ENCODE measurements at regions not wholly inside any gene's neighbourhood (a gene's known extent, or its start where the extent isn't known, plus 50 kb on each side); places are given as distances from the start of the nearest gene placed in this dataset.

DNA sequence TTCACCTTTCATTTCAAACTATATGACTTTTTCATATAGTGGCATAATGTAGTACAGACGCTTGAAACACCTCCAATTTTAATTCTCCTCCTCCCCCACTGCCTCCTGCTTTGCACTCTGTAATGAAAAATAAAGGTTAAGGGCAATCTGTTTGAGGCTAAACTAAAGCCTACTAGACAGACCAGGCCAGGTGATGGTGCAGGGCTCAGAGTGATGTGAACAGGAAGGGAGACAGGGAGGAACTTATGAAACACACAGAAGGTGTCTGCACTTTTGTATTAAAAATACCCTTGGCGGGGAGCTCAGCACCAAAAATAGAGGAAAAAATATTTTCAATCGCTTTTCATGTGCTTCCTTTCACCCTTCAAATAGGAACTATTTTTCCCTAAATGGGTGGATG is 415.4 kb downstream of the LMO4 start:
- Histone ChIP-seq H3K9ac (ENCODE audit: low read length in 3 of 3) (no peak overlapping the region), H3K4me1 (ENCODE audit: control insufficient read depth in 2 of 3, insufficient read depth in 2 of 3, low read depth in 1 of 3, low read length in 3 of 3) (peaks cover 0 to 4% (median 0%) of the 10 kb centered on the region in 3 donors), H3K9me3 (ENCODE audit: control insufficient read depth in 2 of 3, insufficient read depth in 1 of 3, low read length in 3 of 3) (no peaks in the 10 kb centered on the region), H3K36me3 (ENCODE audit: control insufficient read depth in 2 of 3, insufficient read depth in 3 of 3, low read length in 3 of 3) (no peaks in the 10 kb centered on the region), H3K4me3 (ENCODE audit: low read length in 3 of 3) (no peak overlapping the region), H3K27ac (ENCODE audit: low read depth in 2 of 2, low read length in 2 of 2) (no peak overlapping the region), H3K27me3 (ENCODE audit: control insufficient read depth, insufficient read depth, low read length) (no peaks in the 10 kb centered on the region)
- DNase-seq = no peak
- TF ChIP-seq, protein P1, sequence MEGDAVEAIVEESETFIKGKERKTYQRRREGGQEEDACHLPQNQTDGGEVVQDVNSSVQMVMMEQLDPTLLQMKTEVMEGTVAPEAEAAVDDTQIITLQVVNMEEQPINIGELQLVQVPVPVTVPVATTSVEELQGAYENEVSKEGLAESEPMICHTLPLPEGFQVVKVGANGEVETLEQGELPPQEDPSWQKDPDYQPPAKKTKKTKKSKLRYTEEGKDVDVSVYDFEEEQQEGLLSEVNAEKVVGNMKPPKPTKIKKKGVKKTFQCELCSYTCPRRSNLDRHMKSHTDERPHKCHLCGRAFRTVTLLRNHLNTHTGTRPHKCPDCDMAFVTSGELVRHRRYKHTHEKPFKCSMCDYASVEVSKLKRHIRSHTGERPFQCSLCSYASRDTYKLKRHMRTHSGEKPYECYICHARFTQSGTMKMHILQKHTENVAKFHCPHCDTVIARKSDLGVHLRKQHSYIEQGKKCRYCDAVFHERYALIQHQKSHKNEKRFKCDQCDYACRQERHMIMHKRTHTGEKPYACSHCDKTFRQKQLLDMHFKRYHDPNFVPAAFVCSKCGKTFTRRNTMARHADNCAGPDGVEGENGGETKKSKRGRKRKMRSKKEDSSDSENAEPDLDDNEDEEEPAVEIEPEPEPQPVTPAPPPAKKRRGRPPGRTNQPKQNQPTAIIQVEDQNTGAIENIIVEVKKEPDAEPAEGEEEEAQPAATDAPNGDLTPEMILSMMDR (IDR thresholded peaks at IDR 0.05; ENCODE audit: borderline replicate concordance, extremely low read depth, insufficient read depth) = no peak
- intact Hi-C loops (cut with DNase I) = no loop called here
- no peak for FAIRE-seq

DNA sequence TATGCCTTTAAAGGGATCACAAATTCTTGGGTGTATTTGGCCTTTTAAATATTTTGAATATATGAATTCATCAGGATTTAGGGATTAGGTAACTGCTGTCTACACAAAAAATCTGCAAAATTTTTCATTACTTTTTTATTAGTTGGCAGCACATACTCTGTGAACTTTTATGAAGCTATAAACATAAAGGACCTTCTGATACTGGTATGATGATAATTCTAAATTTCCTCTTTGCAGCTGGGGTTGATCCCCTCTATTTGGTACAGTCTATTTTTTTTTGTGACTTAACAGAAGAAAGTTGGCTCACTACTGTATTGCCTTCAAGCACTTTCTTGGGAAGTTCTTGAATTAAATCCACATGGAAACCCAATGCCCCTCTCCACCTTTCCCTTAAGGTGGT is 416.1 kb downstream of the LMO4 start:
- no peaks in the 10 kb centered on the region for H3K9me3 ChIP-seq (ENCODE audit: control insufficient read depth in 2 of 3, insufficient read depth in 1 of 3, low read length in 3 of 3)
- DNase-seq = no peak
- no peak for FAIRE-seq
- no peaks in the 10 kb centered on the region for H3K36me3 ChIP-seq (ENCODE audit: control insufficient read depth in 2 of 3, insufficient read depth in 3 of 3, low read length in 3 of 3)
- no peak overlapping the region for H3K27ac ChIP-seq (ENCODE audit: low read depth in 2 of 2, low read length in 2 of 2)
- no peak overlapping the region for H3K9ac ChIP-seq (ENCODE audit: low read length in 3 of 3)
- H3K27me3 ChIP-seq (ENCODE audit: control insufficient read depth, insufficient read depth, low read length) = no peaks in the 10 kb centered on the region
- TF ChIP-seq, protein P1 (IDR thresholded peaks at IDR 0.05; ENCODE audit: borderline replicate concordance, extremely low read depth, insufficient read depth) = no peak
- H3K4me1 ChIP-seq (ENCODE audit: control insufficient read depth in 2 of 3, insufficient read depth in 2 of 3, low read depth in 1 of 3, low read length in 3 of 3) = peaks cover 0 to 4% (median 0%) of the 10 kb centered on the region in 3 donors
- H3K4me3 ChIP-seq (ENCODE audit: low read length in 3 of 3) = no peak overlapping the region
- intact Hi-C loops (cut with DNase I) = no loop called here

DNA sequence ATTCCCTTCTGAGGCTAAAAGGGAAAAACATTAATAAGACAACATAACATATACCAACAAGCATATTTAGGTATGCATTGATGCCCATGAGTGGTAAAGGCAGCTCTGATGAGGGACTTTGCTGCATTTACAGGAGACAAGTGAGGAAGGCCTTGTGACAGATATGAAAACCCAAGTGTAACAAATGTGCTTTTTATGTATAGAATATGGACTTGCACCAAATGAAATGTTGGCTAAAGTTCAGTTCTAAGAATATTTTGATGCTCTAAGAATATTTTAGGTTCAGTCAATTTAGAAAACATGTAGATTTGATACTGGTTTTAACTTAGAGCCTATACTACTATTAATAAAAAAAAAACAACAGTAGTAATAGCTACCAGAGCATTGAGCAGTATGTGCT is 424.7 kb downstream of the LMO4 start:
- Histone ChIP-seq H3K36me3 (ENCODE audit: control insufficient read depth in 2 of 3, insufficient read depth in 3 of 3, low read length in 3 of 3) (no peaks in the 10 kb centered on the region), H3K27me3 (ENCODE audit: control insufficient read depth, insufficient read depth, low read length) (no peaks in the 10 kb centered on the region), H3K4me3 (ENCODE audit: low read length in 3 of 3) (no peak overlapping the region), H3K4me1 (ENCODE audit: control insufficient read depth in 2 of 3, insufficient read depth in 2 of 3, low read depth in 1 of 3, low read length in 3 of 3) (no peaks in the 10 kb centered on the region), H3K9me3 (ENCODE audit: control insufficient read depth in 2 of 3, insufficient read depth in 1 of 3, low read length in 3 of 3) (no peaks in the 10 kb centered on the region), H3K9ac (ENCODE audit: low read length in 3 of 3) (no peak overlapping the region), H3K27ac (ENCODE audit: low read depth in 2 of 2, low read length in 2 of 2) (no peak overlapping the region)
- no peak for FAIRE-seq
- intact Hi-C loops (cut with DNase I) = no loop called here
- TF ChIP-seq, protein P1 (IDR thresholded peaks at IDR 0.05; ENCODE audit: borderline replicate concordance, extremely low read depth, insufficient read depth) = no peak
- no peak for DNase-seq

DNA sequence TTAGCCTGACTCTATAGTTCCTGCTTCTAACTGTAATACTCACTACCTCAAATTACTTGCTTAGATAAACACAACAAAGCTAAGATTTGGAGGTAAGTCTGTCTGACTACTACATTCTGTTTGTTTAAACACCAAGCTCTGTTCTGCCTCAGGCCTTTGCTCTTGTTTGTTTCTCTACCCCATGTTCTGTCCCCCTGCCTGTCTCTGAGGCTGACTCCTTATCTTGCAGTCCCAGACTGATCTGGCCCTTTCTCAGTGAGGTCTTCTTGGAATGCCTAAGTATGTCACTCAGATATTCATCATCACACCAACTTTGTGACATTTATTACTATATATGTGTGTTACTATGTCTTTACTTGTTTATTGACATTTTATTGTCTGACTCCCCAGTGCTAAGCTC is 425.5 kb downstream of the LMO4 start:
- Histone ChIP-seq H3K36me3 (ENCODE audit: control insufficient read depth in 2 of 3, insufficient read depth in 3 of 3, low read length in 3 of 3) (no peaks in the 10 kb centered on the region), H3K9ac (ENCODE audit: low read length in 3 of 3) (no peak overlapping the region), H3K27ac (ENCODE audit: low read depth in 2 of 2, low read length in 2 of 2) (no peak overlapping the region), H3K27me3 (ENCODE audit: control insufficient read depth, insufficient read depth, low read length) (no peaks in the 10 kb centered on the region), H3K4me1 (ENCODE audit: control insufficient read depth in 2 of 3, insufficient read depth in 2 of 3, low read depth in 1 of 3, low read length in 3 of 3) (no peaks in the 10 kb centered on the region), H3K4me3 (ENCODE audit: low read length in 3 of 3) (no peak overlapping the region), H3K9me3 (ENCODE audit: control insufficient read depth in 2 of 3, insufficient read depth in 1 of 3, low read length in 3 of 3) (no peaks in the 10 kb centered on the region)
- intact Hi-C loops (cut with DNase I) = no loop called here
- FAIRE-seq (no peak), DNase-seq (no peak)
- TF ChIP-seq, protein P1 (IDR thresholded peaks at IDR 0.05; ENCODE audit: borderline replicate concordance, extremely low read depth, insufficient read depth) = no peak
